Stimulated activated CD8-positive, alpha-beta memory T cell treated with anti-CD3 and anti-CD28 coated beads, Interleukin-4, amount 100 ng/mL, for 4 hours (primary cell): ENCODE measurements at regions not wholly inside any gene's neighbourhood (a gene's known extent, or its start where the extent isn't known, plus 50 kb on each side); places are given as distances from the start of the nearest gene placed in this dataset.

ENCODE experiments used
- DNase-seq, 2 donors: peaks; one replicate each; pipeline ENCODE4 v3.0.0-alpha.2; 2020; ENCODE audit warnings: low read depth in 2 of 2, low spot score in 1 of 2

DNA sequence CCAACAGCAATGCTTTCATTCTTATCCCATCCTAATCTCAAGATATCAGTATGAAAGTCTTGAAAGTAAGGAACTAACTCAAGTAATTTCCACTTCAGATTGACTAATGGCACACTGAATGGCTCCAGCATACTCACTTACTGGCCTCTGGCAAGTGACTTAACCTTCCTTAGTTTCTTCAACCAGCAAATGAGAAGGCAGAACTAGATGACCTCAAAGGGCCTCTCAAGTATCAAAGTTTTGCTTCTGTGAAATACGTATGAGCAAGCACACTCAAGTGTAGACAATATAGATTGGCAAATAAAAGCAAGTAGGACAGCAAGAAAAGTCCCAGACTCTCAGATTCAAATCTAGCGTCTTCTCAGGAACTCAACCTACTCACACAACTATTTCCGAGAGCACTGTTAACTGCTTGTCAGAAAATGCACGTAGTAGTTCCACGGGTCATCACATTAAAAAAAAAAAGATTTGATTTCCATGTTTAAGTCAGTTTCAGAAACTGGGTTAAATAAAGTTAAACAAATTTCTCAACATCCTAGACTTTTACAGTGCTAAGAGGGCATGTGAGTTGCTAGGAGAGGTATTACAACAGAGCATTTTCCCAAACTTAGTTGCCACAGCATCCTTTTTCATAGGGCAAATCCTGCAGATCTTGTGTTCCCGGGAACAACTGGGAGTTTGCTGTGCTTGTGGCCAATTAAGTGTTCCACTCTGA is 276.9 kb upstream of the KLF14 start:
- DNase-seq, result no peak

DNA sequence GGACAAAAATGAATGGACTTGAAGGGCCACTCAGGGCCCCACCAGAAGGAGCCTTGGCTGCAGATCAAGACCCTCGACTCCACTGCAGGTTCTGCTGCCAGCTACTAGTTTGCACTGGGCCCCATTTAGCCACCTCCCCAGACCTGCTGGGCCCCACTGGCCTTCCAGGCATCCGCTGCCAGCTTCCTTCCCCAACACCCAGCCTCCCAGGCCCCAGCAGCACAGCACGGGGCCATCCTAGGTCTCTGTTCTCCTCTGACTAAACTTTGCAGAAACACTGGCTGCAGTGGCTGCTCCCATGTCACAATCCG is 277.4 kb upstream of the KLF14 start:
- DNase-seq, result no peak

DNA sequence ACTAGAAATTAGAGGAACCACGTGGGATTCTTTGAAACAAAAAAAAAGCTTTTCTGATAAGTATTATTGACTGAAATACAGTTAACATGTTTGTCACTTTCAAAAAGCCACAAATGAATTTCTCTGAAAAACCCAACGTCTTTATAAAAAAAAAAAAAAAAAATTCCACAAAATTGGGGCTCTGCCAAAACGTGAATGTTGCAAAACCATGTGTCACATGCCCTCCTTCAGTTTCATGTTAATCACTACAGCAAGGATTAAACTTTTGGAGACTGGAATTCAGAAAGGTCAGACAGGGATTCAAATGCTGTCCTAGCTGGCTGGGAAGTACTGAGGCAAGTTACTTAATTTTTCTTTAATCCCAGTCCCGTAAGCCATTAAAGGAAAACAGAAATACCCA is 278.0 kb upstream of the KLF14 start:
- DNase-seq, result no peak

DNA sequence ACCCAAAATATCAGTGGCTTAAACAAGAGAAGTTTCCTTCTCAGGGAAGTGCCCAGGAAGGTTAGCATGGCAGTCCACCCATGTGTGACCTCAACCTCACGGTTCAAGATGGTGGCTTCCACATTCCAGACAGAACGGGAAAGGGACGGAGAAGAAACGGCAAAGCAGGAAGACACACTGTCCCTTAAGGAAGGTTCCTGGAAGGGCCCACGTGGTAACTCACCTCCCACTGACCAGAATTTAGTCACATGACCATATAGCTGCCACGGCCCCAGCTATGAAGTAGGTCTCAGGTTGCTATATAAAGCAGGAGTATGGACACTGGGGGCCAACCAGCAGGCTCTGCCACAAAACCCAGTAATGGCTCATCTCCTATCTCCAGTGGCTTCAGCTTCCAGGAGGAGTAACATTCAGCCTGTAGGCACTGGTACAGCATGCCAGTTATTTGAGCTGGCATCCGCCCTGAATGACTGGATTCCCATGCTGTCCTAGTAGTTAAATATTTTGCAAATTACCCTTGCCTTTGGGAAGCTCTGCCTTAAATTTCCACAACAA is 278.5 kb upstream of the KLF14 start:
- DNase-seq, result no peak

DNA sequence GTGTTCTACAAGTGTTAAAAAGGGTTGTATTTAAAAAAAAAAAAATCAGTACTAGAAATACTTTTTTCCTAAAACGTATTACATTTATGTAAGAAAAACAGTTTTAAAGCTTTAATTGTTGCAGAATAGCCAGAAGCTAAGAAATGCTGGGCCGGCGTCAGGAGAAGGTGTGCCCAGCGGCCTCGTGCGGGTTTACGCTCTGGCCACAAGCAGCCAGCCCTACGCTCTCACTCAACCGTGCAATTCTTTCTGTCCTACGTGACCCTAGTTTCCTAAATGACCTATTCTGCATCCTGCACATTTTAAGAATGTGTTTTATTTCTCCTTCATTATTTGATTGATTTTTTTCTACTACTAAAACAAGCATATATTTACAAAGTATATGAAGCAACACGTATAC is 279.7 kb upstream of the KLF14 start:
- no peak for DNase-seq

DNA sequence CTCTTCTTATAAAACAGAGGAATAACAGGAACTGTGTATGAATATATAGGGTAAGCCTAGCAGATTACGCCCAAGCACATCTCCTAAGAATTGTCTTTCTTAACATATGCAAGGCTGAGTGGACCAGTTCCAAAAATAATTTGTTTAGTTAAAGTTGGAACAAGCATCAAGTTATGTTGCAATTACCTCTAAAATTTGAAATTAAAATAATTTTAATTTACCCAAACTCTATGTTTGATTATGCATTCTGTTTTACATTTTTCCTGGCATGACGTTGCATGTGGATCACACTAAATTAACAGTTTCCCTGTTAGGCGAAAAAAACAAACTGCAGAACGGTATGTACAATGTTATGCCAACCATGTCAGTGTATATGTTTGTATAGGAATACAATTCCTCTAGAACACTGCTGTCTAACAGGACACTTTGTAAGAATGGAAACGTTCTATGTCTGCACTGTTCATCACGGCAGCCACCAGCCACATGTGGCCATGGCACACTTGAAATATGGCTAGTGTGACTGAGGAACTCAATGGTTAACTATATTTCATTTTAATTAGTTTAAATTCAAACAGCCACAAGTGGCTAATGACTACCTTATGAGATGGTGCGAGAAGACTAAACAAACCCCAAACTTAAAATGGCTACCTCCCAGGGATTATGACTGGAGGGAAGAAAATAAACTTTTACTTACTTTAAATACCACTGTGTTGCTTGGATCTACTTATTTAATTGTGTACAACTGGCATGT is 281.1 kb upstream of the KLF14 start:
- DNase-seq, result no peak

DNA sequence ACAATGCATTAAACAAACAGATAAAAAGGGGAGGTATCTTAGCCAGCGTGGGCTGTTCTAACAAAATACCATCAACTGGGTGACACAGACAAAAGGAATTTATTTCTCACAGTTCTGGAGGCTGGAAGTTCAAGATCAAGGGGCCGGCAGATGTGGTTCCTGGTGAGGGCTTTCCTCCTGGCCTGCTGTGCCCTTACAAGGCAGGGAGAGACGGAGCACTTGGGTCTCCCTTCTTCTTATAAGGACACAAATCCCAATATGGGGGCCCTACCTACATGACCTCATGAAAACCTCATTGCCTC is 281.6 kb upstream of the KLF14 start:
- no peak for DNase-seq

DNA sequence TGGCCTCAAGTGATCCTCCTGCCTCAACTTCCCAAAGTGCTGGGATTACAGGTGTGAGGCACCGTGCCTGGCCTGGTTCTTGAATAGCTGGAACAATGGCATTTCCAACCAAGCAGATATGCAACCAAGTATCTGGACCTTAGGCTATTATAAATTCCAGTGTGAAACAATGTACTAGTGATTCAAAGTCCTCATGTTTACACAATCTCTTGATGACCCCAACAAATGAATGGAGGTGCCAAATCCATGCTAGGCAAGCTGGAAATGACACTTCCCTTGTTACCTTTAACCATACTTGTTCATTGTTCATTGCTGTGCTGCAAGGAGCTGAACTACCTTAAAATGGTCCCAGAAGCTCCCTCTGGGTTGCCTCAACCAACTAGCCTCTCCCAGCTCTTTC is 282.2 kb upstream of the KLF14 start:
- DNase-seq, result no peak

DNA sequence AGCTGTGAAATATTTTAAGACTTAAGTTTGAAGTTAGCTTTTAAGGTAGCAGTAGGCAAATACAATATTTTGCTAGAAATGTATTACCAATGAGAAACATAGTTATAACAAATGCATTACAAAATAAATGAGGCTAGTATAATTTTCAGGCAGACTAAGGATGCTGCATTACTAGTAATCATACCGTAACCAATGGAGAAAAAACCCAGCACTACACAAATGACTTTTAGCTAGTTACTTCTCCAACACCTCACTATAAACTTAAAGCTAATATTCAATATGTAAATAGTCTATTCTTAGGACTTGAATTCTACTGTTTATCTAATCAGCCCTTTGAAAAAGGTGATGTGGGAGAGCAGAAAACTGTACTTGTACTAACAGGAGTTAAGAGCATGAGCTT is 285.3 kb upstream of the KLF14 start:
- no peak for DNase-seq

DNA sequence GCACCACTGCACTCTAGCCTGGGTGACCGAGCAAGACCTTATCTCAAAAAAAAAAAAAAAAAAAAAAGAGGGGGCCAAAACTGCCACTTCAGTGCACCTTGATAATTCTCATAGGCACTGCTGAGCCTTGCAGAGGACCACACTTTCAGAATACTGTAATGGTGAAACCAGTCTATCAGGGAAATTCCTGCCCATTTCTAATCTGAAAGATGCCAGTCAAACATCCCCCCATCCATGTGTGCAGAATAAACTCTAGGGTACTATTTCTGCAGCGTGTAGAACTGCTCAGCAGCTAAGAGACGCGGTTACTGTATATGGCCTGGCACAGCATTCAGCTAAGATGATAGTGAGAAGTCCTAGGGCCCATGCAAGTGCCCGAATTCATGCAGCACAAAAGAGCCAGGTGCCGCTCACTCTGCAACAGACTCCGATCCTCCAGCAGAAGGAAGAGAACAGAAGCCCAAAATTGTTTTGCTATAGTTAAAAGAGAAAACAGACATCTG is 286.8 kb upstream of the KLF14 start:
- no peak for DNase-seq

DNA sequence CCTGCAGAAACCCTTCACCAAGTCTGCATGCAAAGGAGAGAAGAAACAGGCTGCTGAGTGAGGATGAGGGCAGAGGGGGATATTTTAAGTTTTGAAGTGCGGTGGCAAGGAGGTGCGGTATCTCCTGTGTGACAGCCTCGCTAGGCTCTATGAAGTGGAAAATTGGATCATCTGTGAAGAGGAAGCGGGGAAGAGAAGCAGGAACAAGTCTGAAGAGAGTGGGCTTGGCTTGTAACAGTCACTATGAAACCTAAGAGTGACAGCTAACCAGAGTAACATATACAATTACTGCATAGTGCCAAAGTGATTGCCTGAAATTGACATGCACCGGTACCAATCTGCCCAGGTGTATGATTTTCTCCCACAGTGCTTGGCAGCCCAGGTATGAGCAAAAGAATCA is 287.5 kb upstream of the KLF14 start:
- no peak for DNase-seq

DNA sequence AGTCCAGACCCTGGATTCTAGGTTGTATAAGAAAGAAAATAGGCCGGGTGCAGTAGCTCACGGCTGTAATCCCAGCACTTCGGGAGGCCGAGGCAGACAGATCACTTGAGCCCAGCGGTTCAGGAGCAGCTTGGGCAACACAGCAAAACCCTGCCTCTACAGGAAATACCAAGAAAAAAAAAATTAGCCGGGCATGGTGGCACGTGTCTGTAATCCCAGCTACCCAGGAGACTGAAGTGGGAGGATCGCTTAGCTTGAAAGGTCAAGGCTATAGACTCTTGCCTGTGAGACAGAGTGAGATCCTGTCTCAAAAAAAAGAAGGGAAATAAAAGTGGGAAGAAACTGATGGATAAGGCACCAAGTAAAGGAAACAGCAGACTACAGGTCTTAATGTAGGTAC is 287.9 kb upstream of the KLF14 start:
- no peak for DNase-seq

DNA sequence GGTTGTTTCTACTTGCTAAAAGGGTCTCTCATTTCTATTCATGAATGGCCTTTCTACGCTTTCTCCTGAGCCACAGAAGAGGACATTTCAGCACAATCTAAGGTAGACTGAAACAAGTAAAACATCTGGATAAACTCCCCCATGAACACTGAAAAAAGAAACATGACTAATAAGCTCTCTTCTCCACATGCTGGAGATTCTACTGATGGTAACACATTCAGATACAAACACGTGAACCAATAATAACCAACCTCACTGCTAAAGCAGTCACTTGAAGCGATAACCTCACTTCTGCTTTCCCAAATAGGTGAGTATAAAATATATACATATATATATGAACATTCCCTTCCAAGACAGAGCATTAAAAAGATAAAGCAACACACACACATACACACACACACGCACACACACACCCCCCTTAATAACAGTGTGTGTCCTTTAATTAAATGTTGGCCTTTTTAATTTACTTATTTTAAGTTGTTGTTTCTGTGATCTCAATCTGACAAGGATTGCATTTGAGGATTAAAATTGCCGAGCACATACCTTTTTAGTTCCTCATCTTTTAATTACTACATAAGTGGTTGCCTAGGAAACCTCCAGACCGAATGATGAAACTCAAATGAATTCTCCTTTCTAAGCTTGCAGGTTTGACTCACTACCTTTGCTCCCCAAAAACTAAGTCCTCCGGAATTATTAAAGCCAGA is 292.4 kb upstream of the KLF14 start:
- DNase-seq, result no peak

DNA sequence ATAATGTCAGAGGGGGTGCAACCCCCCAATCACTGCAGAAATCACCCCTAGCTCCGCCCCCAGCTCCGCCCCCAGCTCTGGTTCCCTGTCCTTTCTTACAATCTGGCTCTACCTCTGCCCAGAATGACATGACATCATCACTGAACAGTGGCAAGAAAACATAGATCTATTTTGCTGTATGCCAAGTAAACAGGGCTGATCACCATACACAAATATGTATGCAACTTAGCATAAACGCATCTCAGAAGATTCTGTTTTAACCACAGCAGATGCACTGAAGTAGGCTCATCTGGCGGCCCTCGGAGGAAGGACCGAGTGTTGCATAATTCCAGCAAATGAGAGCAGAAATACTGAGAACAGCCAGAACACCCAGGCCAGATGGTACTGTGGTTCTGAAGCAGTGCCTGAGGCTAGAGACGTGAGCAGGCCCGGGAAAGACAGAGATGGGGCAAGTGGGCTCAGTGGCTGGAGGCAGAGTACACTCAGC is 293.3 kb upstream of the KLF14 start:
- no peak for DNase-seq

DNA sequence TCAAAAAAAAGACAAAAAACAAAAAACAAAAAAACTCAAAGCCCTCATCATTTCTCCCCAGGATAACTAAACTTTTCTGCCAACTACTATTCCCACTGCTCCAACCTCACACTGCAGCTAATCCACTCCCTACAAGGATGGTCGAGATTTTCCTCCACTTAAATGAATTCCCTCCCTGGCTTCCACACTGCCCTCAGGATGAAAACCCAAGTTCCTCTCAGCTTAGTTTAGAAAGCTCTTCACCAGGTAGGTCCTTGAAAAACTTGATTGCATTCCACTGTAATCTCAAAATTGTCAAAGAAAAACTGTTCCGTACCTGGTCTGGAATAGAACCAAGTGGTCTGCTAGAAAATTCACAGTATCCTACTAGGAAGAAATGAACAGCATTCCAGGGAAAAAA is 294.3 kb upstream of the KLF14 start:
- no peak for DNase-seq

DNA sequence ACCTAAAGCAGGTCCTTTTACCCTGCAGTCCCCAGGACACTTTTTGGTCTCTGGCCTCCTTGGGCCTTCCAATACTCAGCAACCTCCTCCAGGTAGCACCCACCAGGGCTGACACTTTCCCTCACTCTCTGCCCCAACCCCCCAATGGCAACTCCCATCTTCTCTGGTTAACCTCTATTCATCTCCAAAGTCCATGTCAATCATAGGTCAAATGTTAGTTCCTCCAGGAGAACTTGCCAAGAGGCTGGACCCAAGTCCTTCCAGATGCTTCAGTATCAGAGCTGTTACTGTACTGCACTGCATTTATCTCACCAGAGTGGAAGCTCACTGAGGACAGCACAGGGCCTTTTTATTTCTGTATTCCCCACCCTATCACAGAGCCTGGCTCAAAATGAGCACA is 295.0 kb upstream of the KLF14 start:
- no peak for DNase-seq

DNA sequence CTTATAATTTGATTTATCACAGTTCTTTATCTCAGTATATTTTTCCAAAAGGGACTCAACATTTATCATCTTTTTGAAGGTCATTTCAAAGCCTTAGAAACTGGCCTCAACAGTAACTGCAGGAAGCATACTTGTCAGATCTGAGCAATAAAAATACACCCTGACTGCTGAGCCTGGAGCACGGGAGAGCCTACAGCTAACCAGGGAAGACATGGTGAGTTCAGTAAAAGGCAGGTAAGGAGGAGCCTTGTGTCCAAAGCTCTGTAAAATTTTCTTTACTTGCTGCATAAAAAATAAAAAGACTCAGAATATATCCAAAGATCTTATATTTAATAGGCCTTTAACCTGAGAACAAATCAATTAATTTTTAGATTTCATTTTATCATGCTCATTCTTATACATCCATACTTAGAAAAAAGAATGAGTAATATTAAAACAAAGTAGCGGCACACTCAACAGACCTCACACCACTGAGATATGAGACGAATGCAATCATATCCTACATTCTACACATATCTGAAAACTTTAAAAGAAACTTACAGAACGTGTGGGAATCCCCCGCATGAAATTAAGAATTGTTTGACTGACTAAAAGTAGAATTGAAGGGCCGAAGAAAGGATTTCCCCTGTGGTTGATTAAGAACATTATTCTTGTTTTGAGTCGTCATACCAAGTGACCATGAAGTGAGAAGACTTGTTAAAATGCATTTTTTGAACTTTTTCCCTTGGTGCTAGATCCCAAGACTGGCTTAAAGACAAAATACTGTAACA is 296.4 kb upstream of the MKLN1 start:
- DNase-seq, result no peak

DNA sequence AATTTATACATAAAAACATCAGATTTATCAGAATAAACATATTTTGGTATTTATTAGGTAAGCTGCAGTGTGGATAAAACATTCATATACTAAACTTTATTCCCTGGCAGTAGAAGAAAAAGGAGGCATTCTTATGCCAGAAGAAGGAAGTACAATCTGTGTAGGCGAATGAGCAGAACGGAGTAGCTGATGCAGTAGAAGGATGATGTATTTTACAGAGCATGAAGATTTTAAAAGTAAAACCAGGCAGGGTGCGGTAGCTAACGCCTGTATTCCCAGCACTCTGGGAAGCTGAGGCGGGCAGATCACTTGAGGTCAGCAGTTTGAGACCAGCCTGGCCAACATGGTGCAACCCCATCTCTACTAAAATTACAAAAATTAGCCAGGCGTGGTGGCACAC is 294.9 kb upstream of the MKLN1 start:
- no peak for DNase-seq

DNA sequence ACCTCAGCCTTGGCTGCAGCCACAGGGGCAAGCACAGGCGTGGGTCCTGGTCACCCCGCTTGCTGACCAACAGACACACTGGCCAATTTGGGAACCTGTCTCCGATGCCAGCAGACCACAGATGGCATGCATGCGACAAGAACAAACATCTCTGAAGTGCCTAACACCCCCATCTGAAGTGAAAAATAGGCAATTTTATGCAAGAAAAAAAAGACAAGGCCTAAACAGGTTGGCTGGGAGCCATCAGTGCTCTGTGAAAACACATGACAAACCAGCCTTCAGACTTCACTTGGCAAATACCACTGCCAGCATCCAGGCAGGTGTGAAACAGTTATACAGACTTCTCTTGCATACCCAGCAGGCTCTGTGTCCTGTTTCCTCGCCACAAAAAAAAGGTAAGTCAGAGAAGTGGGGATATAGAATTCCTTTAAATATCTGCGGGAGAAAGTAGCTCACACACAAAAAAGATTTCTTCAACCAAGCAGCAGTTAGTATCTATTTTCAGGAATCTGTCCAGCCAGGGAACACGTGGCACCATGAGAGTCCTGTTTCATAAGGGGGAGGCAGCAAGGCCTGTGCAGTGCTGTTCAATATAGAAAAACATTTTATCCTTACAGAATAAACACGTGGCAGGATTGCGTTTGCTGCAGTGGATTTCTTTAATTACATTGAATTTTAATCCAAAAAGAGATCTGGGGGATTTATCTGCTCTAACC is 293.4 kb upstream of the MKLN1 start:
- no peak for DNase-seq

DNA sequence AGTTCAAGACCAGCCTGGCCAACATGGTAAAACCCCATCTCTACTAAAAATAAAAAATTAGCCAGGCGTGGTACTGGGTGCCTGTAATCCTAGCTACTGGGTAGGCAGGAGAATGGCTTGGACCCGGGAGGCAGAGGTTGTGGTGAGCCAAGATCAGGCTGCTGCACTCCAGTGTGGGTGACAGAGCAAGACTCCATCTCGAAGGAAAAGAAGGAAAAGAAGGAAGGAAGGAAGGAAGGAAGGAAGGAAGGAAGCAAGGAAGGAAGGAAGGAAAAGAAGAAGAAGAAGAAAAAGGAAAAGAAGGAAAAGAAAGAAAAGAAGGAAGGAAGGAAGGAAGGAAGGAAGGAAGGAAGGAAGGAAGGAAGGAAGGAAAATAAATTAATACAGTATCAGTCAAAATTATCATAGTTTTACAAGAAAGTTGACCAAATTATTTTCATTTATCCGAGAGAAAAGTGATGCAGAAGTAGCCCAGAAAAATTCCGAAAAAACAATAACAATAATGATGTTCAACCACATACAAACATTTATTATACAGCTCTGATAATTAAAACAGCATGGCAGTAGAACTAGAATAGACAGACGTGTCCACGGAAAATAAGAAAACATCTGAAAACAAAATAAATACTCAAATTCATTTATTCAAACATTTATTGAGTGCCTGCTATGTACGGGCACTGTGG is 292.4 kb upstream of the MKLN1 start:
- no peak for DNase-seq
